H9 (cell line): ENCODE measurements at regions not wholly inside any gene's neighbourhood (a gene's known extent, or its start where the extent isn't known, plus 50 kb on each side); places are given as distances from the start of the nearest gene placed in this dataset.

Source experiments
- DNase-seq: peaks from one replicate; pipeline ENCODE4 v3.0.0-alpha.2; 2017
- H2AFZ ChIP-seq: one replicate; pipeline ENCODE4 v1.6.1; 2013; ENCODE audit warnings: mild to moderate bottlenecking, low read length, control low read depth, moderate library complexity
- H2AK5ac ChIP-seq: 2 replicates; pipeline ENCODE4 v1.6.1; 2013; ENCODE audit warnings: low read length, control low read depth, mixed read lengths; ENCODE audit not compliant: insufficient read length
- H2BK120ac ChIP-seq: one replicate; pipeline ENCODE4 v1.6.1; 2013; ENCODE audit warnings: low read depth, mild to moderate bottlenecking, low read length, control low read depth, inconsistent platforms; ENCODE audit not compliant: poor library complexity, severe bottlenecking
- H2BK12ac ChIP-seq: 2 replicates; pipeline ENCODE4 v1.6.1; 2013; ENCODE audit warnings: low read length, control low read depth, mixed read lengths, low read depth; ENCODE audit not compliant: insufficient read length
- H2BK15ac ChIP-seq: 2 replicates; pipeline ENCODE4 v1.6.1; 2013; ENCODE audit warnings: low read depth, low read length, control low read depth
- H2BK20ac ChIP-seq: one replicate; pipeline ENCODE4 v1.6.1; 2013; ENCODE audit warnings: low read depth, mild to moderate bottlenecking, low read length, control low read depth, inconsistent platforms; ENCODE audit not compliant: poor library complexity, severe bottlenecking
- H2BK5ac ChIP-seq: 2 replicates; pipeline ENCODE4 v1.6.1; 2013; ENCODE audit warnings: low read length, control low read depth, mixed read lengths; ENCODE audit not compliant: insufficient read length
- H3K14ac ChIP-seq: 2 replicates; pipeline ENCODE4 v1.6.1; 2013; ENCODE audit warnings: low read length, control low read depth; ENCODE audit not compliant: insufficient read depth
- H3K18ac ChIP-seq: 2 replicates; pipeline ENCODE4 v1.6.1; 2013; ENCODE audit warnings: low read depth, mild to moderate bottlenecking, mixed read lengths, low read length, control low read depth; ENCODE audit not compliant: insufficient read length
- H3K23ac ChIP-seq: 2 replicates; pipeline ENCODE4 v1.6.1; 2013; ENCODE audit warnings: low read length, control low read depth, mixed read lengths, low read depth; ENCODE audit not compliant: insufficient read length
- H3K23me2 ChIP-seq: 2 replicates; pipeline ENCODE4 v1.6.1; 2013; ENCODE audit warnings: low read depth, mild to moderate bottlenecking, mixed read lengths, low read length, control low read depth; ENCODE audit not compliant: insufficient read length, poor library complexity, severe bottlenecking
- H3K27ac ChIP-seq: 2 replicates; pipeline ENCODE4 v1.5.1; 2013; ENCODE audit warnings: low read length, control low read depth, mixed read lengths, low read depth; ENCODE audit not compliant: insufficient read length
- H3K27me3 ChIP-seq: 2 replicates; pipeline ENCODE4 v1.6.1; 2013; ENCODE audit warnings: low read length, control low read depth, inconsistent platforms; ENCODE audit not compliant: insufficient read depth
- H3K4ac ChIP-seq: 2 replicates; pipeline ENCODE4 v1.6.1; 2013; ENCODE audit warnings: low read depth, mild to moderate bottlenecking, control low read depth, inconsistent platforms, low read length, moderate library complexity
- H3K4me1 ChIP-seq: 2 replicates; pipeline ENCODE4 v1.6.1; 2013; ENCODE audit warnings: low read length, control low read depth, inconsistent platforms; ENCODE audit not compliant: insufficient read depth
- H3K4me2 ChIP-seq: 2 replicates; pipeline ENCODE4 v1.6.1; 2013; ENCODE audit warnings: low read length, control low read depth, mixed read lengths; ENCODE audit not compliant: insufficient read length, insufficient read depth
- H3K56ac ChIP-seq: 2 replicates; pipeline ENCODE4 v1.6.1; 2013; ENCODE audit warnings: low read depth, mild to moderate bottlenecking, mixed read lengths, low read length, control low read depth; ENCODE audit not compliant: insufficient read length
- H3K79me1 ChIP-seq: 2 replicates; pipeline ENCODE4 v1.6.1; 2013; ENCODE audit warnings: low read depth, mild to moderate bottlenecking, moderate library complexity, low read length, control low read depth, inconsistent platforms; ENCODE audit not compliant: insufficient read depth, poor library complexity, severe bottlenecking
- H3K79me2 ChIP-seq: 2 replicates; pipeline ENCODE4 v1.6.1; 2013; ENCODE audit warnings: low read length, control low read depth, inconsistent platforms; ENCODE audit not compliant: insufficient read depth
- H3K9ac ChIP-seq: 2 replicates; pipeline ENCODE4 v1.6.1; 2013; ENCODE audit warnings: low read length, control low read depth, mixed read lengths; ENCODE audit not compliant: insufficient read length; ENCODE audit errors: extremely low read depth
- H3K9me3 ChIP-seq: one replicate; pipeline ENCODE4 v1.6.1; 2013; ENCODE audit warnings: low read depth, low read length, inconsistent platforms; ENCODE audit not compliant: control insufficient read depth
- H3T11ph ChIP-seq: one replicate; pipeline ENCODE4 v1.6.1; 2013; ENCODE audit warnings: mild to moderate bottlenecking, low read length, control low read depth, inconsistent platforms
- H4K20me1 ChIP-seq: one replicate; pipeline ENCODE4 v1.6.1; 2013; ENCODE audit not compliant: control insufficient read depth, insufficient read length, insufficient read depth
- H4K5ac ChIP-seq: 2 replicates; pipeline ENCODE4 v1.6.1; 2013; ENCODE audit warnings: low read depth, mild to moderate bottlenecking, mixed read lengths, low read length, control low read depth; ENCODE audit not compliant: insufficient read length
- H4K8ac ChIP-seq: replicated peaks from 2 replicates; pipeline ENCODE4 v1.6.1; 2013; ENCODE audit warnings: low read length, control low read depth, mixed read lengths, low read depth; ENCODE audit not compliant: insufficient read length
- H4K91ac ChIP-seq: 2 replicates; pipeline ENCODE4 v1.6.1; 2013; ENCODE audit warnings: low read depth, mild to moderate bottlenecking, moderate library complexity, mixed read lengths, low read length, control low read depth; ENCODE audit not compliant: insufficient read length
- H3K27ac Mint-ChIP-seq, 3 experiments: 2 replicates in 2 of 3; 3 replicates in 1 of 3; pipeline ENCODE4 v1.8.0; 2020 to 2021; ENCODE audit warnings: mixed read lengths in 3 of 3, mild to moderate bottlenecking in 1 of 3, moderate library complexity in 1 of 3
- H3K27me3 Mint-ChIP-seq: 2 replicates; pipeline ENCODE4 v1.8.0; 2021; ENCODE audit warnings: low read depth, mild to moderate bottlenecking, moderate library complexity, mixed read lengths
- H3K36me3 Mint-ChIP-seq, 3 experiments: 2 replicates in 2 of 3; 3 replicates in 1 of 3; pipeline ENCODE4 v1.8.0; 2020 to 2021; ENCODE audit warnings: low read depth in 3 of 3, mixed read lengths in 3 of 3; ENCODE audit not compliant: insufficient read depth in 1 of 3
- H3K4me1 Mint-ChIP-seq, 2 experiments: 2 replicates each; pipeline ENCODE4 v1.8.0; 2020; ENCODE audit warnings: mixed read lengths in 2 of 2
- H3K4me3 Mint-ChIP-seq, 2 experiments: 2 replicates in 1 of 2; 3 replicates in 1 of 2; pipeline ENCODE4 v1.8.0; 2020 to 2021; ENCODE audit warnings: mild to moderate bottlenecking in 2 of 2, mixed read lengths in 2 of 2, moderate library complexity in 1 of 2
- H3K9me3 Mint-ChIP-seq, 2 experiments: 2 replicates in 1 of 2; 3 replicates in 1 of 2; pipeline ENCODE4 v1.8.0; 2020; ENCODE audit warnings: mild to moderate bottlenecking in 2 of 2, mixed read lengths in 2 of 2, moderate library complexity in 1 of 2
- TF ChIP-seq, protein P1 (sequence below): fragments of 200-600 bp; sonication (generic); conservative IDR thresholded peaks from 3 replicates; pipeline ENCODE4 v1.8.0; 2021; ENCODE audit warnings: antibody characterized with exemption, mild to moderate bottlenecking

- H3K79me2 ChIP-seq, result no peaks in the 10 kb centered on the region
- no peak overlapping the region for H3T11ph ChIP-seq
Observed at GRCh38 chr13:81757348-81757970, 1416.5 kb upstream of the SPRY2 start.

More at GRCh38 chr13:81757348-81757970, 1416.5 kb upstream of the SPRY2 start:
- Mint-ChIP-seq H3K9me3 (peaks cover 19 to 23% of the 10 kb centered on the region in 2 experiments), H3K36me3 (peaks cover 8 to 39% (median 23%) of the 10 kb centered on the region in 3 experiments), H3K27ac (no peak overlapping the region), H3K27me3 (no peaks in the 10 kb centered on the region), H3K4me1 (no peaks in the 10 kb centered on the region), H3K4me3 (no peak overlapping the region)
- no peak overlapping the region for H2AK5ac ChIP-seq
- H3K27ac ChIP-seq, result no peak overlapping the region
- no peaks in the 10 kb centered on the region for H4K20me1 ChIP-seq
- no peak overlapping the region for H3K9ac ChIP-seq
- H3K4ac ChIP-seq, result no peak overlapping the region
- H3K14ac ChIP-seq, result no peak overlapping the region
- no peak overlapping the region for H2BK120ac ChIP-seq
- no peak overlapping the region for H2BK20ac ChIP-seq
- no peak overlapping the region for H3K23ac ChIP-seq
- no peak overlapping the region for H3K18ac ChIP-seq
- no peaks in the 10 kb centered on the region for H3K4me1 ChIP-seq
- H2BK5ac ChIP-seq, result no peak overlapping the region
- H4K8ac ChIP-seq, result no peak overlapping the region
- H3K4me2 ChIP-seq, result no peak overlapping the region
- peaks cover 5% of the 10 kb centered on the region for H3K9me3 ChIP-seq
- DNase-seq, result no peak
- TF ChIP-seq, protein P1, sequence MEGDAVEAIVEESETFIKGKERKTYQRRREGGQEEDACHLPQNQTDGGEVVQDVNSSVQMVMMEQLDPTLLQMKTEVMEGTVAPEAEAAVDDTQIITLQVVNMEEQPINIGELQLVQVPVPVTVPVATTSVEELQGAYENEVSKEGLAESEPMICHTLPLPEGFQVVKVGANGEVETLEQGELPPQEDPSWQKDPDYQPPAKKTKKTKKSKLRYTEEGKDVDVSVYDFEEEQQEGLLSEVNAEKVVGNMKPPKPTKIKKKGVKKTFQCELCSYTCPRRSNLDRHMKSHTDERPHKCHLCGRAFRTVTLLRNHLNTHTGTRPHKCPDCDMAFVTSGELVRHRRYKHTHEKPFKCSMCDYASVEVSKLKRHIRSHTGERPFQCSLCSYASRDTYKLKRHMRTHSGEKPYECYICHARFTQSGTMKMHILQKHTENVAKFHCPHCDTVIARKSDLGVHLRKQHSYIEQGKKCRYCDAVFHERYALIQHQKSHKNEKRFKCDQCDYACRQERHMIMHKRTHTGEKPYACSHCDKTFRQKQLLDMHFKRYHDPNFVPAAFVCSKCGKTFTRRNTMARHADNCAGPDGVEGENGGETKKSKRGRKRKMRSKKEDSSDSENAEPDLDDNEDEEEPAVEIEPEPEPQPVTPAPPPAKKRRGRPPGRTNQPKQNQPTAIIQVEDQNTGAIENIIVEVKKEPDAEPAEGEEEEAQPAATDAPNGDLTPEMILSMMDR, result no peak
- no peak overlapping the region for H2BK15ac ChIP-seq
- H4K5ac ChIP-seq, result no peak overlapping the region
- H3K56ac ChIP-seq, result no peak overlapping the region
- H2AFZ ChIP-seq, result no peak overlapping the region
- no peaks in the 10 kb centered on the region for H3K27me3 ChIP-seq
- H4K91ac ChIP-seq, result no peak overlapping the region
- H2BK12ac ChIP-seq, result no peak overlapping the region
- no peaks in the 10 kb centered on the region for H3K23me2 ChIP-seq
- H3K79me1 ChIP-seq, result no peaks in the 10 kb centered on the region
